ENCODE measurements at regions not wholly inside any gene's neighbourhood (a gene's known extent, or its start where the extent isn't known, plus 50 kb on each side); places are given as distances from the start of the nearest gene placed in this dataset.

GRCh38 chr10:52651293-52651692, 121.3 kb downstream of the MBL2 start:
- H3K4me3 ChIP-seq (replicated peaks in 1 of 2; ENCODE audit: low read depth in 2 of 2, low read length in 2 of 2): no peak overlapping the region
- TF ChIP-seq CTCF (IDR thresholded peaks at IDR 0.05; ENCODE audit: low read depth, low read length): no peak
- DNase-seq (ENCODE audit: low read depth in 2 of 2): no peak

GRCh38 chr10:52652431-52653262, 119.9 kb downstream of the MBL2 start:
- TF ChIP-seq CTCF (IDR thresholded peaks at IDR 0.05; ENCODE audit: low read depth, low read length): no peak
- peak in 1 of 2 donors; percentile 4 for DNase-seq (ENCODE audit: low read depth in 2 of 2)
- H3K4me3 ChIP-seq (replicated peaks in 1 of 2; ENCODE audit: low read depth in 2 of 2, low read length in 2 of 2): no peak overlapping the region

GRCh38 chr10:52653263-52653909, 119.2 kb downstream of the MBL2 start:
- H3K4me3 ChIP-seq (replicated peaks in 1 of 2; ENCODE audit: low read depth in 2 of 2, low read length in 2 of 2): no peak overlapping the region
- no peak for TF ChIP-seq CTCF (IDR thresholded peaks at IDR 0.05; ENCODE audit: low read depth, low read length)
- DNase-seq (ENCODE audit: low read depth in 2 of 2): peak in 1 of 2 donors; percentile 9

GRCh38 chr10:52654201-52654600, 118.4 kb downstream of the MBL2 start:
- no peak overlapping the region for H3K4me3 ChIP-seq (replicated peaks in 1 of 2; ENCODE audit: low read depth in 2 of 2, low read length in 2 of 2)
- no peak for DNase-seq (ENCODE audit: low read depth in 2 of 2)
- TF ChIP-seq CTCF (IDR thresholded peaks at IDR 0.05; ENCODE audit: low read depth, low read length): no peak

GRCh38 chr10:52658112-52658511, 114.5 kb downstream of the MBL2 start:
- no peak for TF ChIP-seq CTCF (IDR thresholded peaks at IDR 0.05; ENCODE audit: low read depth, low read length)
- no peak overlapping the region for H3K4me3 ChIP-seq (replicated peaks in 1 of 2; ENCODE audit: low read depth in 2 of 2, low read length in 2 of 2)
- peak in 1 of 2 donors; percentile 45 for DNase-seq (ENCODE audit: low read depth in 2 of 2)

GRCh38 chr10:52659085-52659484, 113.5 kb downstream of the MBL2 start:
- TF ChIP-seq CTCF (IDR thresholded peaks at IDR 0.05; ENCODE audit: low read depth, low read length): no peak
- DNase-seq (ENCODE audit: low read depth in 2 of 2): peak in 1 of 2 donors; percentile 69
- H3K4me3 ChIP-seq (replicated peaks in 1 of 2; ENCODE audit: low read depth in 2 of 2, low read length in 2 of 2): no peak overlapping the region

All from cardiac fibroblast (primary cell).